NOMO-1 (cell line): ENCODE measurements at regions not wholly inside any gene's neighbourhood (a gene's known extent, or its start where the extent isn't known, plus 50 kb on each side); places are given as distances from the start of the nearest gene placed in this dataset.
A peak's percentile ranks its signal among the peaks of the same experiment; 100 is the strongest.

Source experiments
- DNase-seq, 2 experiments: peaks; one replicate each; lab custom pipeline; 2025; ENCODE audit not compliant: unreplicated experiment in 2 of 2; lab: John Stamatoyannopoulos, UW

DNA sequence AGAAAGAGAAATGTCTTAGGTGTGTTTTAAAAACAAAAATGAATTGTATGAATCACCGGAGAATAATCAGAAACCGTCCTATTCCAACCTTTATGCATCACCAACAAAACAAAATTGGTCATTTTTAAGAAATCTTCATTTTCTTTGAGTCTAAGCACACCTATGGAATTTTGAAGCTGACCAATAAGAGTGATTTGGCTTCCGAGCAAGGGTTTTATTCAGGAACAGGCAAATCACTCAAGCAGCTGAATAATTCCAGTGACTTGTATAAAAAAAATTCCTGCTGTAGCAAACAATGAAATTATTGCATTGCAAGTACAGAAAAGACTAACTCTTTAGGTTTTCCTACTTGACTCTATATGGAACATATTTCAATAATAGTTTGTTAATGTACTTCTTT, 83.8 kb upstream of the FNDC3B start:
- DNase-seq = no peak

DNA sequence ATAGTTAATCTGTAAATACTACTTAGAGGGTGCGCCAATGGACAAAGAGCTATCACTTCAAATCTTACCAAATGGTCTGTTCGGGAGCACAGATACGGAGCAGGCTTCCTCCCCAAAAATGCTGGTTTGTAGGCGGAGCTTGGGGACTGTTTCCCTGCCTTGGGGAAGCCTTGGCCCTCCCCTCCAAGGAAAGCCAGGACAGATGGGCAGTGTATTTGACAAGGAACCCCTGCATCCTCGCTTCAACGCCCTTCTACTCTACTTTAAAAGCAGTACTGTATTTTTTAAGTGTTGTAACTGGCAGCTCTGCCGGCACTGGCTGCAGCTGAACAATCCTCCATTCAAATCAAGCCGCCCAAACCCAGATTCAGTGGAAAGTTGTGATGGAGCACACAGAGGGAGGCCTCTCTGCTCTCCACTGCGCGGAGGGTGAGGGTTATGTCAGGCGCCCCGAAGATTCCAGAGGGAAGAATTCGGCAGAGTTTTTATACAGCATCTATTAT, 83.1 kb upstream of the FNDC3B start:
- DNase-seq = no peak

DNA sequence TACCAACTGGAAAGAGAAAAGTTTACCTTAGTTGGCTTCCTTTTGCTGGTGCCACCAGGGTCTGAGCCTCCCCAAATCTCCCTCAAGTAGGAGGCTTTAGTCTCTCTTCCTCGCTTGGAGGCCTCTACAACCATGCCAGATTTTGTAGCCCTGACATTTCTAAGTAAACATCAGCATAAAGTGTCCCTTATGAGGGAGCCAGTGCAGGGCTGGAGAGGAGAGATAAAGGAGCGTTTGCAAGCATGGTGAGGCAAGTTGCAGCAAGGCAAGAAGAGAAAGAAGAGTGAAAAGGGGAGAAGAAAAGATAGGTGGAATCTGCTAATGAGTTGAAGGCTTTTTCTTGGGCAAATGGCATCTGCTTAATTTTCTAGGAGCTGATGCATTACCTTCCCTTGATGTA, 82.7 kb upstream of the FNDC3B start:
- no peak for DNase-seq

- peak in 1 of 2 experiments; percentile 20 for DNase-seq
Observed at GRCh38 chr3:171959532-171960089, 79.8 kb upstream of the FNDC3B start.

GRCh38 chr3:171960159-171960558, 79.2 kb upstream of the FNDC3B start:
- DNase-seq = peak in 1 of 2 experiments; percentile 57

GRCh38 chr3:171962137-171962720, 77.1 kb upstream of the FNDC3B start:
- no peak for DNase-seq

GRCh38 chr3:171963546-171963945, 75.8 kb upstream of the FNDC3B start:
- no peak for DNase-seq

GRCh38 chr3:171965067-171965712, 74.2 kb upstream of the FNDC3B start:
- no peak for DNase-seq

- DNase-seq = no peak
Observed at GRCh38 chr3:171966533-171967136, 72.7 kb upstream of the FNDC3B start.

DNA sequence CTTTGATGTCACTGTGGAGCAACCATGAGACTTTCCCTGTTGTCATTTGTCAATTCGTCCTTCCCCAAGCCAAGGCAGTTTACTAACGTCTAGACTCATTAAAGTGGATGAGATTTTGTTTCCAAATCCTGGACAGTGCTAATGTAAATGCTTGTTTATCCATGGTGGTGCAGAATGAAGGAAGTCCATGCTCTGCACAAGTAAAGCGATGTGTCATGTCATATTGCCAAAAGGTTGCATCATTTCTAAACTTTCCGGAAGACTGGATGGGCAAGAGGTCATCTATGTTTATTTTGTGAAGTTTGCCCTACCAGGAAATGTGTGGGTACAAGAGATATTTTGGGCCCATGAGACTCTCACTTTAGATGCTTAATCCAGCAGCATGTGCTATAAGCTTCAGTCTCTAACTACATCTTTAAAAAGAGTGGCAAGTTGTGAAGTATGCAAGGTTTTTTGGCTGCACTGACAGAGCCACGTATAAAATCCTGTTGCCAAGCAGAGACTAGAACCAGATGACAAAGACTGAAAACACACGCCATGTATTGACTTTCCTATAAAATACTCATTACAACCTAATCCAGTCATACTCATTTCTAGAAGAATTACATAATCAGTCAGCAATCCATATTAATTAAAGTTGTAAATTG, 72.1 kb upstream of the FNDC3B start:
- DNase-seq = peak; percentile 86 to 92

DNA sequence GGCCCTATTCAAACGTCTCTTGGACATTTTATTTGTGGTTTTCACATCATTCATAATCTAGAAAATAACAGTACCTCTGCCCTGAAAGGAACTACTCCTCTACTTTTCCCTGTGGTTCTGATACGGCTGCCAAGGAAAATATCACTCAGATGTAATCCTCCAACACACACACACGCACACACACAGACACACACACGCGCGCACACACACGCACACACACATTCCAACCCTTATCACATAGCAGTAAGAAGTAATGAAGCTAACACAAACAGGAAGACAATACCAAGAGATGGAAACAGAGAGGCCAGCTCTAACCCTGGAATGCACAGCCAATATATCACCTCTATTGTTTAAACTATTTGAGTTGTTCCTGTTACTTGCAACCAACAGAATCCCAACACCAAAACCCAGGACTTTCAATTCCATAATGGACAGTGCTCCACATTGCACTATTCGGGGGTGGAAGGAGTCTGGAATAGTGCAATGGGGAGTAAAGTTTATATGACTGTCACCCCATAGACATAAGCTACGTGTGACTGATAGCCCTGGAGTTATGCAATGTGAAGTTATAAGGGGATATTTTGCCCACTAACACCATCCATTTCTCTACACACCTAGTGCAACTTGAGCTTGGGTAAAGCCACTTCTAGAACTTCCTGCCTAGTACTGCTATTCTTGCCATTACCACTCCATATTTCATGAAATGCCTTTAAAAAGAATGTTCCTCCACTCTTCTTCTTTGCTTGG, 71.3 kb upstream of the FNDC3B start:
- DNase-seq = no peak

DNA sequence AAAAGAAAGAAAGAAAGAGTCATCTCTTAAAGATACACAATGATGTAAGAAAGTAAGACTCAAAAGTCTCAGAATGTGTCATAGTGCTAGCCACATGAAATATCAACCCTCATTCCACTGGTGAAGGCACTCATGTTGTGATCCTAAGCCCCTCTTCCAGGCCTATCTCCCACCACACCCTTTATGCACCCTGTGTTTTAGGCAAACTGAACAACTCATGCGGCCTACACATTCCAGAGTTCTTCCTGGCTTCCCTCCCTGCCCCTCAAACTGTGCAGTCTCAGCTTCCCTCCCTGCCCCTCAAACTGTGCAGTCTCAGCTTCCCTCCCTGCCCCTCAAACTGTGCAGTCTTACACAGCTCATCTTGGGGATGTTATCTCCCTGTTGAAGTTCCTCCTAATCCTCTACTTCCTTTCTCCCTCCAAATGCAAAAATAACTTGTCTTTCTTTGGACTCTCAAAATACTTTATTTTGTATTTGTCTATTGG, 69.0 kb upstream of the FNDC3B start:
- DNase-seq = no peak

DNA sequence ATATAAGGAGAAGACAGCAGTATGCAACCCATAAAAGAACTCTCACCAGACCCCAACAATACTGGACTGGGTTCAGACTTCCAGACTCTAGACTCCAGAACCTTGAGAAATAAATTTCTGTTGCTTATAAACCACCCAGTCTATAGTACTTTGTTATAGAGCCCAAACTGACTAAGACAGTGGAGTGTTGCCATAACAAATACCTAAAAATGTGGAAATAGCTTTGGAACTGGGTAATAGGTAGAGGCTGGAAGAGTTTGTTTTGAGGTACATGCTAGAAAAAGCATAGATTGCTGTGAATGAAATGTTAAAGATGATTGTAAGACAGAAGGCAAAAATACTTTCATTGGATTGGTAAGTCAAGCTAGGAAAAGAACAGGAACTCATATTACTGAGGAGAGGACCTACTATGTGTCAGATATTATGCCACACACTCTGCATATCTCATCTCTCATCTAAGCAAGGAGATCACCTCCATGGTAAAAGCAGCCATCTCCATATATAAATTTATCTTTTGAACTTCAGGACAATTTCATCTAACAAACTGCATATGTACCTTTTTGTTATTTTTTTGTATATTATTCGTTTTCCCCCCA, 67.4 kb upstream of the FNDC3B start:
- DNase-seq = no peak

- DNase-seq = no peak
Observed at GRCh38 chr3:171972871-171973348, 66.5 kb upstream of the FNDC3B start.

DNA sequence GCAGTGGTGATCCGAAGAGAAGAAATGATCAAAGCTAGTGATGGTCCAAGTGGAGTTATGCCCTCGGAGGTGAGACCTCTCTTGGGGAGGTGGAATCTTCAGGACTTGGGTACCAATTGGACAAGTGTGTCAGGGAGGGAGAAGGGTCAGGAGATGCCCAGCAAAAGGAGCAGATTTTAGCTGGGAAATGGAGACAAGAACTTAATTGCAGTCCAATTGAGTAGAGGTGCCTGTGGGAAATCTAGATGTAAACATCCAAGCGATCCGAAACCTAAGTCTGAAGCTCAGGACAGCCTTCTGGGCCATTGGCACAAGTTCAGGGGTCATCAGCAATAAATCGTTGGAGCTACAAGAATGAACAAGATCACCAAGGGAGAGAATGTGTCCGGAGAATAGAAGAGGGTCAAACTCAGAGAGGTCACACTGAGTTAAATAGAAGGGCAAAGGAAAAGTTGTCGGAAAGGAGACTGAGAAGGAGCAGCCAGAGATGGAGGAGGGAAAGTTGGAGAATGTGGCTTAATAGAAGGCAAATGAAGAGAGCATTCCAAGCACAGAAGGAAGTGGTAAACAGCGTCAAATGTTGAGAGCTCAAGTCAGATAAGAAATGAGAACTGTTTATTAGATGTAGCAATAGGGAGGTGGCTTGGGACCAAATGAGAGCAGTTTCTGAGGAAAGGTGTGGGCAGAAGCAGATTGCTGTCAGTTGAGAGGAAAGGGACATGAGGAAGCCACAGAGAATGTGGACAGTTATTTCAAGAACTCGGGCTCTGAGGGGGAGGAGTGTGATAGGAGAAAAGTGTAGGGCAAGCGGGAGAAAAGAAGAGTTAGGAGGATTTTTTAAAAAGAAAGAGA, 64.2 kb upstream of the FNDC3B start:
- peak; percentile 95 to 96 for DNase-seq

- DNase-seq = no peak
Observed at GRCh38 chr3:171976526-171976925, 62.9 kb upstream of the FNDC3B start.

DNA sequence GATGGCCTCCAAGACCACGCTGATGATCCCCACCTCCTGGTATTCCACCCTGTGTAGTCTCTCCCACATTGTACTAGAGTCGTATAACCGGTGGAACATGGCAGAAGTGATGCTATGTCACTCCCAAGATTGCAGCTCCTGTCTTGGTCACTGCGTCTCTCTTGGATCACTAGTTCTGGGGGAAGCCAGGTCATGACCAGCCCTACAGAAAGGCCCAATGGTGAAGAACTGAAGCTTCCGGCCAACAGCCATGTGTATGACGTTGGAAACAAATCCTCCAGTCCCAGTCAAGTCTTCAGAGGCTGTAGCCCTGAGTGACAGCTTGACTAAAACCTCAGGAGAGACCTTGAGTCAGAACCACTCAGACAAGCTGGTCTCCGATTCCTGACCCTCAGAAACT, 61.9 kb upstream of the FNDC3B start:
- DNase-seq = no peak

DNA sequence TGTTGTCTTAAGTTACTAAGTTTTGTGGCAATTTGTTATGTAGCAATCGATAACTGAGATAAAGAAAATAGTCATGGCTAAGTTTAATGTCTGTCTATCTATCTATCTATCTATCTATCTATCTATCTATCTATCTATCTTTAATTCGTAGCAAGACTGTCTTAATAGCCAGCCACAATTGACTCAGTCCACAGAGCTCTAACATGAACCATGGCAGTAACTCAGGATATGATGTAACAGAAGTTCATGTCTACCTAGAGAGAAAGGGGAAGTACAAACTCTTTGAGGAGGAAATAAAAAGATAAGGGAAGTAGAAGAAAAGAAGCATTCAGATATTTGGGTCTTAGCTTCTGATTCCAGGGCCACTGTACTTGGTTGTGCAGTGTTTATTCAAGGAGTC, 61.5 kb upstream of the FNDC3B start:
- peak; percentile 65 to 100 for DNase-seq

DNA sequence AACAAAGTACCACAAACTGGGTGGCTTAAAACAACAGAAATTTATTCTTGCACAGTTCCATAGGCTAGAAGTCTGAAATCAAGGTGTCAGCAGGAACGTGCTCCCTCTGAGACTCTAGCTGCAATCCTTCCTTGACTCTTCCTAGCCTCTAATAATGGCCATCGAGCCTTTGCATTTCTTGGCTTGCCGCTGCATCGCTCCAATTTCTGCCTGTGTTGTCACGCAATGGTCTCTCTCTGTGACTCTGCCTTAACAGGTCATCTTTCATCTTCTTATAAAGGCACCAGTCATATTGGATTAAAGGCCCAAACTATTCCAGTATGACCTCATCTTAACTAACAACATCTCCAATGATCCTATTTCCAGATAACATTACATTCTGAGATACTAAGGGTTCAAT, 61.0 kb upstream of the FNDC3B start:
- DNase-seq = no peak
